GM18868 (cell line): ENCODE measurements at regions not wholly inside any gene's neighbourhood (a gene's known extent, or its start where the extent isn't known, plus 50 kb on each side); places are given as distances from the start of the nearest gene placed in this dataset.
A peak's percentile ranks its signal among the peaks of the same experiment; 100 is the strongest.
"Not testable (repeated sequence)": the region's sequence is repeated elsewhere in the genome, so short reads cannot be mapped to it uniquely, and the experiment has no call there.

Source experiments
- ATAC-seq: cut with Tn5 transposase; IDR thresholded peaks from one replicate; pipeline ENCODE4 v1.9.1; 2021; ENCODE audit warnings: mild to moderate bottlenecking, moderate library complexity; ENCODE audit not compliant: unreplicated experiment

DNA sequence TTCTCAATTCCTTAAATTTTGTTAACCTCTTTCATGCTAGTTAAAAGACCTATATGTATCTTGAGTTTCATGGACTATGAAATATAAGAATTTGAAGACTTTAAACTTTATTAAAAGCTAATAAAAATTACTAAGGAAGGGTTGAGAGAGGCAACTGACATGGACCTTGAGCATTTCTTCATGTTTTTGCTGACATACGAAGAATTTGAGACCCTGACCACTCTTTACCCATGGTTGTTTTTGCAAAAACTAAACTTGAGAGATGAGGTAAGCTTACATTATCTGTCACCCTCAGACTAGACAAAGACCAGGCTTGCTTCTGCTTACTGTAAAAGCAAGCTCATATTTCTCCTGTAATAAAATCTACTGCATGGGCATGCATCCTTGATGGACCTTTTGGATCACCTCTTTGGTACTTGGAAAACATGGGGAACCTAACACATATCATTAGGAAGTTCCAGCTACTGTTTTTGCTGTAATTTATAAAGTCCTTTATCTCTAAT lies 338.2 kb upstream of the PABPC4L start:
- no peak for ATAC-seq

DNA sequence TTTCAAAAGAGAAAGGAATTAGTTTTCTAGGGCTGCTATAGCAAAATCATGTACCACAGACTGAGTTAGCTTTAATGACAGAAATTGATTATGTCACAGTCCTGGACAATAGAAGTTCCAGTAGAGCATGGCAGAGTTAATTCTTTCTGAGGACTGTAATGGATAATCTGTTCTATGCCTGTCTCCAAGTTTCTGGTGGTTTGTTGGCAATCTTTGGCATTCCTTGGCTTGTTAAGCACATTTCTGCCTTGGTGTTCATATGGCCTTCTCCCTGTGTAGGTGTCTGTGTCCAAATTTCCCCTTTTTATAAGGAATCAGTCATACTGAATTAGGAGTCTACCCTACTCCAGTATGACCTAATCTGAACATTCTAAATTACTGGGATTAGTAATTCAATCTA lies 336.1 kb upstream of the PABPC4L start:
- no peak for ATAC-seq

DNA sequence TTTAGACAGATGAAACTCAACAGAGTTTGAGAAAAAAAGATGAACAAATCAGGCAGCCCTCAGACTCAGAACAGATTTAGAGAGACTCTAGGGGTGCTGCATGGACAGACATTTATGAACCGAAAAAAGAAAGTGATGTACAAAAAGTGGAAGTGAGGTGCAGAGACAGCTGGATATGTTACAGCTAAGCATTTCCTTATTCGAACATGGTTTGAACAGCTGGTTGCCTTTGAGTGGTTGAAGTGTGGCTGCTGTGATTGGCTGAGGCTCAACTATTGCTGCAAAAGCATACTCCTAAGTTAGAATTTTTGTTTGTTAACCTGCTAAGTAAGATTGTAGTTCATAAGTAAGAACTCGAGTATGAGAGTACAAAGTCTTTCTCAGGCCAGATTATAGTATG lies 331.5 kb upstream of the PABPC4L start:
- peak; percentile 86 for ATAC-seq

DNA sequence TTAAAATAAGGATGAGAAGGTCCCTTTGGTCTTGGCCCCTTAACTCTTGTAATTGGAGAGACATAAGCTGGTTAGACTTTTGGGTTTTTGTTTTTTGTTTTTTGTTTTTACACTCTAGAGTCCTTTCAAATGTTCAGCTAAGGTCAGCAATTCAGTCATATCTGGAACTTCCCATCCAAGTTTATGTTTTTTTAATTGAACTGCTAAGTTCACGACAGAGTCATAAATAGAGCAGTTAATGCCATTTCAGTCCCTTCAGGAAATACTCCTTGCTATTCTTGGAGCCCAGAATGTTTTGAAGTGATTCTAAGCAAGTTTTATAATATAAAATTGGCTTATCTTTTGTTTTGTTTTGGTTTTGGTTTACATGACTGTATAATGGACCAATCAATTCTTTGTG lies 329.4 kb upstream of the PABPC4L start:
- no peak for ATAC-seq

DNA sequence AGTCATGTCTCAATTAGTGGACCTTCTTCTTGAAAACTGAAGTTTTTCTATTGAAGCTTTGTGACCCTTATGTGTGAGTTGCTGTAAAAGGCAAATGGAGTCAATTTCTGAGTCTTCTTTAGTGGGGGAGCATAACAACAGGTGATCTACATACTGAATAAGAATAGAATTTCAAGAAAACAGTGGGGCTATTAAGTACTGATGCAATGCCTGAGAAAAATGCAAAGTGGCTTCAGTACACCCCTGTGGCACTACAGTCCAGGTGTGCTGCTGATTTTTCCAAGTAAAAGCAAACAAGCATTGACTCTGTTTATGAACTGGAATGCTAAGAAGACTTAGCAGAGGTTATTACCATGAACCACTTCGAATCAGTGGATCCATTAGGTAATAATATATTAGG lies 328.0 kb upstream of the PABPC4L start:
- no peak for ATAC-seq

DNA sequence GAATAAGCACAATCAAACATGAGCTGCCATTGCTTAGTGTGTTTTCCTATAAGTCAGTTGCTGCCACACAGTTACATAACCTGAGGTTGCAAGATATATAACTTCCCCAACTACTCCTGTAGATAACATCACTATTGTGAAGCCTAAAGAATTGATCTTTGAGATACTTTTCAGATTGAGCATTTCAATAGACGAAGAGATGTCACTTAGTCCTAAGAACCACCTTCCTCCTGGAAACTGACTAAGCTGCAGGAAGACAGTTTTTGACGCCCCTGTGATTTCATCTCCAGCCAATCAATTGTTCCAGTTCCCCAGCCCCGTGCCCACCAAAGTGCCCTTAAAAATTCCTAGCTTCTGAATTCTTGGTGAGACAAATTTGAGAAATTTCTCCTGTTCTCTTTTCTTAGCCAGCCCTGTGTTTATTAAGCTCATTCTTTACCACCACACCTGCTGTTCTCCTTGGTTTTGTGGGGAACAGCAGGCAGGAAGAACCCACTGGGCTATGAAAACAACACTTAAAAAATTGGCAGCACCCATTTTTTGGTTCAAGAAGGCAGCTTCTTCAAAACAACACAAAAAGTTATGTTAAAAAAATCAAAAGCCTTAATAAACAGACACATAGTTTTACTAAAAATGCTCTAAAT lies 317.1 kb upstream of the PABPC4L start:
- no peak for ATAC-seq

DNA sequence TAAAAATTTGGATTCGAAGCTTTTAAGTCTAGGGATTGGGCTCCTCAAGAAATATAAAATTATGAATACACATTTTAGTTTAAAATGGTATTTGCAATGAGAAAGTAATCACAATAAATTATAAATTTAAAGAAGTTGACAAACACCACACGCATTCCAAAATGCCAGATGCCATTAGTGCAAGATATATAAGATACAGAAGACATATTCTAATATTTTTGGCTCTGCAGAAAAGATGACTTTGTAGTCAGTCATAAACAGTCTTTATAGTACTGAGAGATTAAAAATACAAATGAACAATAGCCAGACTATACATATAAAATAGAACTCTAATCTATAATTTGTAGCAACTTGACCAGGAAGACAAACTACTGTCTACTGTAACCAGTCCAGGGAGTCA lies 309.0 kb upstream of the PABPC4L start:
- ATAC-seq = no peak

DNA sequence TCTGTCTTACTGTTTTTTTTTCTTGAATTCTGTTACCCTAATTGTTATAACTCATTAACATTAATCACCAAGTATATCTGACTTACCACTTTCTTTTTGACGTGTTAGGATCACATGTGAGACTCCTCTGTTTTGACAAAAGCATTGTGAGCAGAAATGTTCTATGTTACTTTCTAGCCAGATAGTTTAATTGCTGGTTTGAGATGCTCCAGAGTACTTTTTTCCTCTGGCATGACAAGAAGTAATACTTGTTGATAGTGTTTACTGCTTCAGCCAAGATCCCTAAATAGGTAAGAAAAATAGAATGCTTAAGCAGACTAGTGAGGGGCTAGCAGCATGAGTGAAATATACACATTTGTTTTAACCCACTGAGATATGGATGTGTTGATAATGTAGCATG lies 303.9 kb upstream of the PABPC4L start:
- ATAC-seq = no peak

DNA sequence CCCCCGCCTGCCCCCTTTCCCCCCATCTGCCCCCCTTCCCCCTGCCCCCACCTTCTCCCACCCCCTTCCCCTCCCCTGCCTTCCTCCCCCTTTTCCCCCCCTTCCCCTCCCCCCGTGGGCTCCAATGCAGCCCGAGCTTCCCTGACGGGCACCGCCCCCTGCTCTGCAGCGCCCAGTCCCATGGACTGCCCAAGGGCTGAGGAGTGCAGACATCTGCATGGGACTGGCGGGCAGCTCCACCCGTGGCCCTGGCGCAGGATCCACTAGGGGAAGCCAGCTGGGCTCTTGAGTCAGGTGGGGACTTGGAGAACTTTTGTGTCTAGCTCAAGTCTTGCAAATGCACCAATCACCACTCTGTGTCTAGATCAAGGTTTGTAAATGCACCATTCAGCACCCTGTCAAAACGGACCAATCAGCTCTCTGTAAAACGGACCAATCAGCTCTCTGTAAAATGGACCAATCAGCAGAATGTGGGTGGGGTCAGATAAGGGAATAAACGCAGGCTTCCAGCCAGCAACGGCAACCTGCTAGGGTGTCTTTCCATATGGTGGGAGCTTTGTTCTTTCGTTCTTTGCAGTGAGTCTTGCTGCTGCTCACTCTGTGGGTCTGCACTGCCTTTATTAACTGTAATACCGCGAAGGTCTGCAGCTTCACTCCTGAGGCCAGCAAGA lies 300.5 kb upstream of the PABPC4L start:
- ATAC-seq = no peak

DNA sequence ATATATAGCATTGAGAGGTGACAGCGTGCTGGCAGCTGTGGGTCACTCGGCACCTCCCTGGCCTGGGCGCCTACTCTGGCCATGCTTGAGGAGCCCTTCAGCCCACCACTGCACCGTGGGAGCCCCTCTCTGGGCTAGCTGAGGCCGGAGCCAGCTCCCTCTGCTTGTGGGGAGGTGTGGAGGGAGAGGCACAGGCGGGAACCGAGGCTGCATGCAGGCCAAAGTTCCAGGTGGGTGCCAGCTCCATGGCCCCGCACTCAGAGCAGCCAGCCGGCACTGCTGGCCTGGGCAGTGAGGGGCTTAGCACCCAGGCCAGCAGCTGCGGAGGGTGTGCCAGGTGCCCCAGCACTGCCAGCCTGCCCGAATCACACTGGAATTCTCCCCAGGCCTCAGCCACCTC lies 299.9 kb upstream of the PABPC4L start:
- not testable (repeated sequence) for ATAC-seq

DNA sequence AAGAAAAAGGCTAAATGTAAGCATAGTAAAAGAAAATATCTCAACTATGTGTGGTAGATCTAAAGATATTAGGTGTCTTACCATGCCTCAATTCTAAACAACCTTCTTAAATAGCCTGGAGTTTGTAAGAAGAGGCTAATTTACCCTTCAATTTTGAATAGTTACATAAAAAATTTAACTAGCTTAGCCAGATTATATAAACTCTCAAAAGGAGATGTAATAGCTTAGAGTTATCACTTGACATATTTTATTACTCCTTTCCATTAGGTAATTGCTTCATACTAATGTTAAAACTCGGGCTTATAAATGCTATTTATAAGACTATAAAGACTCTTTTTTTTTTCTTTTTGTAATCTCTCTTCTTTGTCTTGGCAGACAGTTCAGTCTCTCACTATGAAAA lies 297.5 kb upstream of the PABPC4L start:
- no peak for ATAC-seq

DNA sequence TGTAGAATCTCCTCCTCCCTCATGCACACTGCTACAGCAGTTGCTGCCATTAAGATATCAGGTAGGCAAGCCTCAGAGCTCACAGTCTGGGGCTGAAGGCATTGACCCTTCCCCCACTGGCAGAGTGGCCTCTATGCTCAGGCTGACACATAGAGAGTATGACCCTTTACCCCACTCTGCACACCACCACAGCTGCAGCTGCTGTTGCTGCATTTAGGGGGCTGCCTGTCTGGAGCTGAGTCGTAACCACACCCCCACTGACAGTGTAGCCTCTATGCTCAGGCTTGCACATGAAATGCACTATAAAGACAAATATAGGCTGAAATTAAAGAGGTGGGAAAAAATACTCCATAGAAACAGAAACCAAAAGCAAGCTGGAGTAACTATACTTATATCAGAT lies 289.3 kb upstream of the PABPC4L start:
- ATAC-seq = no peak

DNA sequence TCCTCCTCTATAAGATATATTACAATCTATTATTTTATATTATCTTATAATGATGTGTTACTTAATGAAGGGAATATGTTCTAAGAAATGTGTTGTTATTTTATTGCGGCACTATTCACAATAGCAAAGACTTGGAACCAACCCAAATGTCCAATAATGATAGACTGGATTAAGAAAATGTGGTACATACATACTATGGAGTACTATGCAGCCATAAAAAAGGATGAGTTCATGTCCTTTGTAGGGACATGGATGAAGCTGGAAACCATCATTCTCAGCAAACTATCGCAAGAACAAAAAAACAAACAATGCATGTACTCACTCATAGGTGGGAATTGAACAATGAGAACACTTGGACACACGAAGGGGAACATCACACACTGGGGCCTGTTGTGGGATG lies 281.9 kb upstream of the PABPC4L start:
- not testable (repeated sequence) for ATAC-seq

DNA sequence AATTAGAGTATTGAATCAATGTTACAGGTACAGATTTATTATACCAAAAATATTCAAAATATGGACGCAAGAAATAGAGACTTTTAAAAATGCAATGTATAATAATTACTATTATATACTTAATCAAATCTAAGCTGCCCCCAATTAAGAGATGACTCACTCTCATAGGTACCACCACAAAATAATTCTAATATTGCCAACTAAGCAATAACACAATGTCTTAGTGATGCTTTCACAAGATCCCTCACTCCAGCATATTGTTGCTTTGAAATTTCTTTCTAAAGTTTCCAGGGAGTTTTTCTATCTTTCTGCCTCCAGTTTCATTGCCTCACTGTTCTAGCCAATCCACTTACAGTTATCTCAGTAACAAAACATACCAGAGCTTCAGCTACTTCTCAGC lies 270.0 kb upstream of the PABPC4L start:
- no peak for ATAC-seq

DNA sequence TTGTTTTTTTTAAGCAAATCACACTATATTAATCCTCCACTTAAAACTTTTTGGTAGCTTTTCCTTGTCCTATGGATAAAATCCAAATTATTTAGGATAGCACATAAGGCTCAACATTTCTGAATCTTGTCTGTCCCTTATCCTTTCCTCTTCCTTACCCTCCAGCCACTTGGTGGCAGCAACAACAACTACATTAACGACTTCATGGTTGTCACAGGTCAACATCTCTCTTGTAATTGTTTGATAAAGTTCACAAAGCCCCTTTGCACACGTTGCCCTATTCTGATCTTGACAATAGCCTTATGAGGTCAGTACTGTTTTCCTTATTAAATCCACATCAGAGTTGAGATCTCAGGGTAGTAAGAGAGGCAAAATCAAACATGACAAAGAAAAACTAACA lies 269.0 kb upstream of the PABPC4L start:
- peak; percentile 77 for ATAC-seq

DNA sequence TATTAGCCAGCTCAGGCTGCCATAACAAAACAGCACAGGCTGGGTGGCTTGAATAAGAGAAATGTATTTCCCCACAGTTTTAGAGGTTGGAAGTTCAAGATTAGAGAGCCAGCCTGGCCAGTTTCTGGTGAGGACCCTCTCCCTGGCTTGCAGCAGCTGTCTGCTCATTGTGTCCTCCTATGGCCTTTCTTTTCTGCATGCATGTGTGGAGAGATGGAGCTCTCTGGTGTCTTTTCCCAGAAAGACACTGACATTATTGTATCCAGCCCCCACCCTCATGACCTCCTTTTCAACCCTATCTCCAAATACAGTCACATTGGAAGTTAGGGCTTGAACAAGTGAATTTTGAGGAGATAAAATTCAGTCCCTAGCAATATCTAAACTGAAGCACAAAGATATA lies 263.8 kb upstream of the PABPC4L start:
- ATAC-seq = no peak

DNA sequence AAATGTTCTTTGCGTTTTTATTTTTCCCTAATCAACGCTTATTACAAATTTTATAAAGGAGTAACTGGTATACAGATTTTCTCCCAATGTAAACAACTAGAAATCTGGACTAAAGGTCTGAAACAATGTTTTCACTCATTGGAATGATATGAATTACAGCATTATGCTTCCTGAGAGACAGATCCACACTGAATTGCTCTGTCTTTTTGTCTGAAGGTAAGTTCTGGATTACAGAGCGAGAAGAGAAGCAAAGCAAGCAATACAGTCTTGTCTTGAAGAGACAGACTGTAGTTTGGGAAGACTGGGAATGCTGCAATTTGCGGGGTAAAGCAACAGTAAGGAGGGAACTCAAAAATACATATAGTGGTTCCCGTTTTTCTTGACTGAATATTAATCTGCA lies 262.2 kb upstream of the PABPC4L start:
- no peak for ATAC-seq

DNA sequence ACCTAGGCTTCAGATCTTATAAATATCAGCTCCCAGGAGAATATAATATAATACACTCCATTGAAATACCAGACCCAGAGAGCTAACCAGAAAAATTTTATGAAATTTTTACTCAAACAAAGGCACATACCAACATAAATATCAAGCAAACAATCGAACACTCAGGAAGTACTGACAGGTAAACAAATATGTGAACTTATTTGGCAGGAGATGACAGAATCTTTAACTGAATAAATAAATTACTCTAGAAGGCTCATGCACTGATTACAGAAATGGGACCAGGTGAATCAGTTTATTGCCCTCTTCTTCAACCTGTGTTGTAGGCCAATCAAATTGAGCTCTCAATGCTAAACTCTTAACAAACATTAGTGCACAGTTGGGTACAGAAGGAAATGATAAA lies 225.2 kb upstream of the PABPC4L start:
- ATAC-seq = no peak

DNA sequence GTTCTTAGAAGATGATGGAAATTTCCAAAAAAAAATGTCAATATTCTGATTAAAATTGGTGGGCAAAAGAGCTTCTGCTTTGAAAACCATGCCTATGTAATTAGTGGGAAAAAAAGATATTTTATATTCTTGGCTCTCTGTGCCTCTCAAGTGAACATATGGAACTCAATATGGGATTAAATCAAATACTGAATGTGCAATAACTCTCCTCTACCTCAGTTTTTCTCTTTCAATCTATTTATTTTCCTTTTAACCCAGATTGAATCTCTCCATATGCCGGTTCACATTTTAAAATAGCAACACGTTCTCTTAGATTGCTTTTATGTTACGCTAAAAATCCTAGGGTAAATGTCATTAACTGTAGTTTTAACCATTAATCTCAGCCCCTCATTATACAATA lies 224.2 kb upstream of the PABPC4L start:
- no peak for ATAC-seq

DNA sequence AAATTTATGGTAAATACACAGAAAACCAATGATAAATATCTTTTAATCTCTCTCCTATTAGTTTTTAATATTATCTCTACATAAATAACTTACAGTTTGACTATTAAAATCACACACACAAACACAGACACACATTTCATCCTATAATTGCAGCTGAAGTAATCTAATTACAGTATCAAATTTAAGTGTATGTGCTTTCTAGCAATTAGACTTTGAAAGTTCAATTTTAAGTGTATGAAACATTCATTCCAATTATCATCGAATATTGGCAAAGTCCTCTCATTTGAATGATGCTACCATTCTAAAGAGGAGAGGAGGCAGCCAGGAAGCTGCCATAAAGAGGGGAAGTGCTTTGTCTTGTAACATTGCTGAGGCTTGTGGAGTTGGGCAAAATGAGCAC lies 221.2 kb upstream of the PABPC4L start:
- ATAC-seq = no peak

DNA sequence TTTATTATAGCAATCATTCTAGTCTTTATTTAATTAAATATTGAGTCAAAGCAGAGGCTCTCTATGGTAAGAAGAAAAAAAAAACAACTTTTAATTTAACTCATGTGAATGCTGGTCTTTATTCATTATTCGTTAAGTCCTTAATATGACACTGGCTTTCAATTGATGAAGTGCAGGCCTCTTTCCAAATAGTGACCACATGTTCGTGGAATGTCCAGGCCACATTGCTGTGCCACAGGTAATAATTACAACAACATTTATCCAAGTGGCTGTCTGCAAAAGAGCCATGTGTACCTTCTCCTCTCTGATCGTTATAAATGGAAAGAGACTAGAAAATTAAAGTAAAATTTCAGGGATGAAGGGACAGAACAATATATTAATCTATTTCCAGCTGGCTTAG lies 220.1 kb upstream of the PABPC4L start:
- no peak for ATAC-seq

DNA sequence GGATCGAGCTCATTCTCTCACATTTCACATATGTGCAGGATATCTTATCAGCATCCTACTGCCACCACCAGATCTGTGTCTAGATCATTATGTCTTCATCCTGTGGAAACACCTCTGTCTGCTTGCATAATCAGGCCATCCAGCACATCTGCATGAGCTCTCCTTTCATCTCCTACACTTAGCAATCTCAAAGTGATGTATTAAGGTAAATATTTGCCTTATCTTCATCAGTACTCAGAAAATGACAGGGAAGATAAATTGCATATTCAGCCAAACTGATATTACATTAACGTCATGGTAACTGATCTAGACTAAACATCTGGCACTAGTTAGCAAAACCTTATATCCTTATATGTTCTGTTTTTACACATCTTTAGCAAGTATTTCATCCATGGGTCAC lies 207.3 kb upstream of the PABPC4L start:
- ATAC-seq = no peak

DNA sequence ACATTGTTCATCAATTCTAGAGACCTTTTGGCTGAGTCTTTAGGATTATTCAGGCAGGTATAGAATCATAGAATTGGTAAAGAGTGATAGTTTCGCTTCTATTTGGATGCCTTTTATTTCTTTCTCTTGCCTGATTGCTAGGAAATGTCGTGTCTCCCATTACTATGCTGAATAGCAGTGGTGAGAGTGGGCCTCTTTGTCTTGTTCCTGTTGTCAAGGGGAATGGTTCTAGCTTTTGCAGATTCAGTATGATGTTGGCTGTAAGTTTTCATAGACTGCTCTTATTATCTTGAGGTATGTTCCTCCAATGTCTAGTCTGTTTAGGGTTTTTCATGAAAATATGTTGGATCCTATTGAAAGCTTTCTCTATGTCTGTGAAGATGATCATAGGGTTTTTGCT lies 200.2 kb upstream of the PABPC4L start:
- ATAC-seq = no peak
